ENCODE measurements at regions not wholly inside any gene's neighbourhood (a gene's known extent, or its start where the extent isn't known, plus 50 kb on each side); places are given as distances from the start of the nearest gene placed in this dataset.

GRCh38 chr9:106708475-106709146 is 154.4 kb upstream of the ZNF462 start:
- TF ChIP-seq CTCF (IDR thresholded peaks at IDR 0.05; ENCODE audit: poor library complexity, severe bottlenecking) (no peak), POLR2AphosphoS5 (IDR thresholded peaks at IDR 0.05) (no peak)

Data from neural cell (in vitro differentiated cells).